ENCODE measurements at regions not wholly inside any gene's neighbourhood (a gene's known extent, or its start where the extent isn't known, plus 50 kb on each side); places are given as distances from the start of the nearest gene placed in this dataset.

DNA sequence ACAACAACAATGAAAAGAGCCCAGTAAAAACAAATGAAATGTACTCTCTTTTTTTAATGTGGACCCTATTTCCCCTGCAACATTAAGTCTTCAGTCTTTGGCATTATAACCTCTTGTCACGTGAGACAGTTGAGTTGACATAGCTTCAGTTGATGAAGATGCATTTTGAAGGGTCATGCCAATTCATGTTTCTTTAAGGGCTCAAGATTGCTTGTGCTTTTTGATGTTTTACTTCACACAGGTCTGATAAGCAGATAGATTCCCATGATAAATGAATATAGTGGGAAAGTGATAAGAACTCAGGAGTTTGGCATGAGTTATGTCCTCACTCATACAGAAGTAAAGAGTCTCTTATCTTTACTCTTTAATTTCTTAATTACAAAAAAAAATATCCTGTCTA lies 229.4 kb downstream of the SNCAIP start:
- TF ChIP-seq, protein P1, sequence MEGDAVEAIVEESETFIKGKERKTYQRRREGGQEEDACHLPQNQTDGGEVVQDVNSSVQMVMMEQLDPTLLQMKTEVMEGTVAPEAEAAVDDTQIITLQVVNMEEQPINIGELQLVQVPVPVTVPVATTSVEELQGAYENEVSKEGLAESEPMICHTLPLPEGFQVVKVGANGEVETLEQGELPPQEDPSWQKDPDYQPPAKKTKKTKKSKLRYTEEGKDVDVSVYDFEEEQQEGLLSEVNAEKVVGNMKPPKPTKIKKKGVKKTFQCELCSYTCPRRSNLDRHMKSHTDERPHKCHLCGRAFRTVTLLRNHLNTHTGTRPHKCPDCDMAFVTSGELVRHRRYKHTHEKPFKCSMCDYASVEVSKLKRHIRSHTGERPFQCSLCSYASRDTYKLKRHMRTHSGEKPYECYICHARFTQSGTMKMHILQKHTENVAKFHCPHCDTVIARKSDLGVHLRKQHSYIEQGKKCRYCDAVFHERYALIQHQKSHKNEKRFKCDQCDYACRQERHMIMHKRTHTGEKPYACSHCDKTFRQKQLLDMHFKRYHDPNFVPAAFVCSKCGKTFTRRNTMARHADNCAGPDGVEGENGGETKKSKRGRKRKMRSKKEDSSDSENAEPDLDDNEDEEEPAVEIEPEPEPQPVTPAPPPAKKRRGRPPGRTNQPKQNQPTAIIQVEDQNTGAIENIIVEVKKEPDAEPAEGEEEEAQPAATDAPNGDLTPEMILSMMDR (IDR thresholded peaks at IDR 0.05), result no peak

DNA sequence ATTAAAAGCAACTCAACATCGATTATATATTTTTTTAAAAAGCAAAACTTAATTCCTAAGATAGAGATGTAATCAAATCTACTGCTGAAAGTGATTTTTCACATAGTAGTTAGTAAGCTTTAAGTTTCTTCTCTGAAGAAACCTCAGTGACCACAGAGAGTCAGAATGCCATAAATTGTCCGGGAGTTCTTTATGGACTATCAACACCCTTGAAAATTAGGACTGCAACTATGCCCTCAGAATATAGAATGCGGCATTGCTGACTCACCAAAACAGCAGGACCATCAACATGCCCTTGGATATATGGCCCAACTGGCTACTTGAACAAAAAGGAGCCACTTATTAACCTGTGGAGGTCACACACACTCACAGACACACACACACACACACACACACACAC lies 228.9 kb upstream of the SNX2 start:
- TF ChIP-seq, protein P1 (IDR thresholded peaks at IDR 0.05), result no peak

DNA sequence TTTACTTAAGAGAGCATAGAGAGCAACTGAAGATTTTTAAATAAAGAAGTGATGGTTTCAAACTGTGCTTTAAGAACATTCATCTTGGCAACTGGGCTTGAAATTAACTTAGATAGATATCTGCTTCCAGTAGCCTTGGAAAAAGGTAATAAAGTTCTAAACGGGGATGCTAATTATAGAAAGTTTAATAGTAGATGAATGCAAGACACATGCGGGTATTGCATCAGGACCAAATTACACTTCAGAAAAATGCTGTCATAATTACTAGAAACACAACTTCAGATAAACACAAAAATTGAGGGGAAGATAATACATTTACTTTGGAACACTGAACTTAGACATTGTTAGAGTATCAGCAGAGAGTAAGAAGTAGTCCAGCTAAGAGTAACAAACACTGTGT lies 227.7 kb upstream of the SNX2 start:
- TF ChIP-seq, protein P1 (IDR thresholded peaks at IDR 0.05), result no peak

DNA sequence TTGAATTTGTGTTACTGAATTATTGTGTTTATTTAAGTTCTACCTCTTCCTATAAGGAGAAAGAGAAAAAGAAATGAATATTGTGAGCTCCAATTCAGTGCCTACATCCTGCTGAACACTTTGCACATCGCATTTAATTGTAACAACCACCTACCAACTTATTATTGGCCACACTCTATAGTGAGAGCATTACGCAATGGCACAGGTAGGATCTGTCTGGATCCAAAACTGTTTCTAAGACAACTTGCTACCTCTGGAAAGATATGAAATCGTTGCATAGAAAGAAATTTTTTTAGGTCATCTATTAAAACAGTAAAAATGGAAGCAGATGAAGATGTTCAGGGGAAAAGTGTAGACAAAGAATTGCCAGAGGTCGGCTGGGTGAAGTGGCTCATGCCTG lies 227.2 kb upstream of the SNX2 start:
- TF ChIP-seq, protein P1 (IDR thresholded peaks at IDR 0.05), result no peak

DNA sequence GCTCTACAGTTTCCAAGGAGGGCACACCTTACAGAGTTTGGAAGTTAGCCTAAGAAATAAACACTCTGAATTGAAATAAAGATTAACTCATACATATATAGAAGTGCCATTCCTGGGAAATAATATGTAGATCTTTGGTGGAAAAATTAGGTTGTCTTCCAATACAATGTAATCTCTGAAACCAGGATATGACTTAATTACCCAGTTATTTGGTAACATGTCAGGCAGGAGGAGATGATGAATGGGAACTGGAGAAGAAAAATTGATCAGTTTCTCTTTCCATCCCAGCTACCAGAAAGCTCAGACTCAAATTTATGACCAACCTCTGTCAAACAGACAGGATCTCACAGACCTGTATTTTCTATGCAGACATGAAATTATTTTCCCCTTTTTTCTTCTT lies 215.2 kb upstream of the SNX2 start:
- TF ChIP-seq, protein P1 (IDR thresholded peaks at IDR 0.05), result no peak

DNA sequence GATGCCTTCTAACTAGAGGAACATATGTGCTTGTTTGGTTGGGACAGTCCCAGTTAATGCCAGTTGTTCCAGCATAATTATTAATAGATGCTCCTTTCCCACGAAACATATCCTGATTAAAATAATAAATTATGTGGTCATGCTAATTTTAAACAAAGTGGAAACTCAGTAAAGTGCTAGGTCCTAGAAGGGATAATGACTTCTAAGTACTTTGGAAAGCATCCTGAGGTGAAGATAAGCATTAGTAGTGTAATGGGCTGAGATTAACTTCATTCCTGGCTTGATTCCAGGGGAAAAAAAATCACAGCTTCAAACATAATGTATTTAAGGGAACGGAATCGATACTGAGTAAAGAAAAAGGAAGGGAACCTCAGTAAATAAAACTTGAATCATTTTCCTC lies 213.7 kb upstream of the SNX2 start:
- TF ChIP-seq, protein P1 (IDR thresholded peaks at IDR 0.05), result no peak

DNA sequence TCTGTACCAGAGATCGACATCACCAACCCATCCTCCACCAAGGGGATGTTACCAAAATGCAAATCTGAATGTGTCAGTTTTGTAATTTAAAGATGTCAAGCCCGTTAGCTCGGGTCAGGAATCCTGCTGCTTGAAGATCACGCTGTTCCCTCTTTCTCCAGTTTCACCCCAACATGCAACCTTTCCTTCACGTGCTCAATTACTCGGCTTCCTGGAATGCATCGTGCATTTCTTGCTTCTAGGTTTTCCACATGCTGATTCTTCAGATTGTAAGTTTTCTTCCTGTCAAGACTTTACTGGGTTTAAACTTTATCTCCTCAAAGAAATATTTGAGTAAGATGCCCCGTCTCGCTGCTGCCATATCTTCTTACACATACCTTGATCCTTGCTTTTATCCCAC lies 209.5 kb upstream of the SNX2 start:
- TF ChIP-seq, protein P1 (IDR thresholded peaks at IDR 0.05), result no peak

DNA sequence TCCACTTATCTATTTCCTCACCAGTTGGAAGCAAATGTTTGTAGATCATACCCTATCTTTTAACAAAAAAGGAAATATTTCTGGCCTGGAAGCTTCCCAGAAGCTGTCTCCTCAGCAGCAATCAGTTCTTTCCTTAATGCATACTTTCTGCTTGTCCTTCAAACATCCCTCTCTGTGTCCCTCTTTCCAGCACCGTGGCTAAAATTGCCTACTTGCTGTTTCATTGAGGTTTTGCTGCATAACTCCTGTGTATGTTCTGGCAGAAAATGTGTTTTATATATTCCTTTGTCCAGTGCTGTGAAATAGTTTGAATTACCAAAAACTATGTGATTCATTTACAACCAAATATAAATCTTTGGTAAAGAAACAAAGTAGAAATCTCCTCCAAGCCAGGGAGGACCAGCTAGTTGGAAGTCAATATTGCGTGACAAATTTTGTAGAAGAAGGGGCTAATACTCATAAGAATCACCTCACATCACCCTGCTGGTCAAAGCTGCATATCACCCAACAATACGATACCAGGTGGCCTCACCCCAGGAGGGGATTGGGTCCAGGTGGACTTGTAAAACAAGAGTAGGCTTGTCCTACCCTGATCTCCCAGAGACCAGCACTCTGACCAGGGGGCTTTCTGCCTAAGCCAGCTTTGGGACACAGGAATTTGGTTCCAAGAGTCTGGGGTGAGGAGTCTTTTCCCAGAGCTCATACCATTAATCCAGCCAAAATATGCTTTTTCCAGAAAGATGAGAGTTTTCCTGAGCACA lies 198.4 kb upstream of the SNX2 start:
- TF ChIP-seq, protein P1 (IDR thresholded peaks at IDR 0.05), result no peak

All from LNCAP (cell line).